ENCODE measurements at regions not wholly inside any gene's neighbourhood (a gene's known extent, or its start where the extent isn't known, plus 50 kb on each side); places are given as distances from the start of the nearest gene placed in this dataset.
"Not testable (repeated sequence)": the region's sequence is repeated elsewhere in the genome, so short reads cannot be mapped to it uniquely, and the experiment has no call there.

GRCh38 chr5:125863579-125863978, 559.6 kb upstream of the GRAMD2B start:
- no peak for DNase-seq (ENCODE audit: low spot score)

- no peak for DNase-seq (ENCODE audit: low spot score)
Measured at GRCh38 chr5:125865166-125865815, 557.9 kb upstream of the GRAMD2B start.

- no peak for DNase-seq (ENCODE audit: low spot score)
Measured at GRCh38 chr5:125868036-125868435, 555.2 kb upstream of the GRAMD2B start.

GRCh38 chr5:125870256-125870655, 553.0 kb upstream of the GRAMD2B start:
- DNase-seq (ENCODE audit: low spot score) = peak; percentile 38

GRCh38 chr5:125874057-125874456, 549.2 kb upstream of the GRAMD2B start:
- no peak for DNase-seq (ENCODE audit: low spot score)

- no peak for DNase-seq (ENCODE audit: low spot score)
Measured at GRCh38 chr5:125874717-125875116, 548.5 kb upstream of the GRAMD2B start.

- DNase-seq (ENCODE audit: low spot score) = no peak
Measured at GRCh38 chr5:125877248-125877647, 546.0 kb upstream of the GRAMD2B start.

- DNase-seq (ENCODE audit: low spot score) = no peak
Measured at GRCh38 chr5:125882061-125882460, 541.1 kb upstream of the GRAMD2B start.

- DNase-seq (ENCODE audit: low spot score) = no peak
Measured at GRCh38 chr5:125883223-125883622, 540.0 kb upstream of the GRAMD2B start.

GRCh38 chr5:125888358-125888757, 534.9 kb upstream of the GRAMD2B start:
- DNase-seq (ENCODE audit: low spot score) = no peak

GRCh38 chr5:125890511-125890931, 532.7 kb upstream of the GRAMD2B start:
- DNase-seq (ENCODE audit: low spot score) = no peak

GRCh38 chr5:125891061-125891725, 532.0 kb upstream of the GRAMD2B start:
- no peak for DNase-seq (ENCODE audit: low spot score)

- DNase-seq (ENCODE audit: low spot score) = no peak
Measured at GRCh38 chr5:125894383-125894782, 528.8 kb upstream of the GRAMD2B start.

GRCh38 chr5:125896368-125896767, 526.8 kb upstream of the GRAMD2B start:
- DNase-seq (ENCODE audit: low spot score) = no peak

- no peak for DNase-seq (ENCODE audit: low spot score)
Measured at GRCh38 chr5:125897089-125897488, 526.1 kb upstream of the GRAMD2B start.

- DNase-seq (ENCODE audit: low spot score) = no peak
Measured at GRCh38 chr5:125898851-125899405, 524.3 kb upstream of the GRAMD2B start.

- DNase-seq (ENCODE audit: low spot score) = no peak
Measured at GRCh38 chr5:125912028-125912427, 511.2 kb upstream of the GRAMD2B start.

GRCh38 chr5:125913200-125913599, 510.0 kb upstream of the GRAMD2B start:
- no peak for DNase-seq (ENCODE audit: low spot score)

- DNase-seq (ENCODE audit: low spot score) = no peak
Measured at GRCh38 chr5:125914471-125914870, 508.7 kb upstream of the GRAMD2B start.

- DNase-seq (ENCODE audit: low spot score) = not testable (repeated sequence)
Measured at GRCh38 chr5:125923958-125924357, 499.3 kb upstream of the GRAMD2B start.

- DNase-seq (ENCODE audit: low spot score) = no peak
Measured at GRCh38 chr5:125926172-125926571, 497.0 kb upstream of the GRAMD2B start.

- no peak for DNase-seq (ENCODE audit: low spot score)
Measured at GRCh38 chr5:125928663-125929062, 494.5 kb upstream of the GRAMD2B start.

GRCh38 chr5:125950012-125950615, 473.1 kb upstream of the GRAMD2B start:
- no peak for DNase-seq (ENCODE audit: low spot score)

All from D341Med (cell line).